AG09319 (cell line): ENCODE measurements at regions not wholly inside any gene's neighbourhood (a gene's known extent, or its start where the extent isn't known, plus 50 kb on each side); places are given as distances from the start of the nearest gene placed in this dataset.

Experiments used
- DNase-seq: peaks from one replicate; pipeline ENCODE4 v3.0.0-alpha.2; 2010; ENCODE audit warnings: low read depth; ENCODE audit errors: extremely low read depth
- CTCF ChIP-seq: IDR thresholded peaks from 2 replicates; pipeline ENCODE4 v1.5.1; 2011; ENCODE audit warnings: low read depth, mild to moderate bottlenecking, inconsistent platforms, low read length, moderate library complexity

- no peak for DNase-seq
- TF ChIP-seq CTCF = no peak
Measured at GRCh38 chr5:114207615-114208014, 154.3 kb upstream of the KCNN2 start.

GRCh38 chr5:114208120-114208519 lies 153.8 kb upstream of the KCNN2 start:
- DNase-seq = no peak
- TF ChIP-seq CTCF = no peak

- no peak for TF ChIP-seq CTCF
- DNase-seq = no peak
Measured at GRCh38 chr5:114208588-114208987, 153.3 kb upstream of the KCNN2 start.

GRCh38 chr5:114210662-114211061 lies 151.2 kb upstream of the KCNN2 start:
- DNase-seq = no peak
- TF ChIP-seq CTCF = no peak

GRCh38 chr5:114221807-114222206 lies 140.1 kb upstream of the KCNN2 start:
- TF ChIP-seq CTCF = no peak
- no peak for DNase-seq

GRCh38 chr5:114223866-114224265 lies 138.0 kb upstream of the KCNN2 start:
- TF ChIP-seq CTCF = no peak; the same call in 1 of the 2 replicates
- no peak for DNase-seq

- no peak for DNase-seq
- no peak for TF ChIP-seq CTCF
Measured at GRCh38 chr5:114237766-114238165, 124.1 kb upstream of the KCNN2 start.
